CD8-positive, alpha-beta memory T cell (primary cell): ENCODE measurements at regions not wholly inside any gene's neighbourhood (a gene's known extent, or its start where the extent isn't known, plus 50 kb on each side); places are given as distances from the start of the nearest gene placed in this dataset.

Experiments
- CTCF ChIA-PET: fragments of 350-600 bp; sonication (Branson Sonifier 250); formaldehyde crosslinking; loops from one replicate; lab custom pipeline; 2021; ENCODE audit warnings: antibody characterized with exemption; lab: Charles Lee
- POLR2A ChIA-PET: fragments of 350-600 bp; sonication (Branson Sonifier 250); formaldehyde crosslinking; loops from one replicate; lab custom pipeline; 2021; ENCODE audit warnings: antibody characterized with exemption; lab: Charles Lee
- DNase-seq, 5 donors: peaks; one replicate each; pipeline versions ENCODE4 v3.0.0 to v3.0.0-alpha.2; 2020 to 2022; ENCODE audit warnings: mixed read lengths in 1 of 5
- H3K27ac ChIP-seq: one replicate; pipeline ENCODE4 v1.7.0; 2013; ENCODE audit warnings: low read depth, mild to moderate bottlenecking, low read length, moderate library complexity
- H3K27me3 ChIP-seq: 2 replicates; pipeline ENCODE4 v1.7.0; 2013; ENCODE audit warnings: low read length, mild to moderate bottlenecking; ENCODE audit not compliant: insufficient read depth, poor library complexity, severe bottlenecking
- H3K36me3 ChIP-seq: 2 replicates; pipeline ENCODE4 v1.7.0; 2013; ENCODE audit warnings: mild to moderate bottlenecking, low read length, moderate library complexity; ENCODE audit not compliant: insufficient read depth
- H3K4me1 ChIP-seq: 2 replicates; pipeline ENCODE4 v1.7.0; 2013; ENCODE audit warnings: mild to moderate bottlenecking, low read length, moderate library complexity; ENCODE audit not compliant: insufficient read depth
- H3K4me3 ChIP-seq: 2 replicates; pipeline ENCODE4 v1.7.0; 2013; ENCODE audit warnings: mild to moderate bottlenecking, low read length
- H3K9me3 ChIP-seq: 2 replicates; pipeline ENCODE4 v1.7.0; 2013; ENCODE audit warnings: mild to moderate bottlenecking, low read length
- H3K27ac Mint-ChIP-seq, 8 donors: one replicate each; pipeline ENCODE4 v1.8.0; 2020 to 2021; ENCODE audit warnings: mixed read lengths in 8 of 8, mild to moderate bottlenecking in 6 of 8, inconsistent platforms in 3 of 8, moderate library complexity in 3 of 8
- H3K27me3 Mint-ChIP-seq, 2 donors: one replicate each; pipeline ENCODE4 v1.8.0; 2020 to 2021; ENCODE audit warnings: mixed read lengths in 2 of 2, mild to moderate bottlenecking in 1 of 2, moderate library complexity in 1 of 2
- H3K36me3 Mint-ChIP-seq, 3 donors: one replicate each; pipeline ENCODE4 v1.8.0; 2020 to 2021; ENCODE audit warnings: mixed read lengths in 3 of 3, inconsistent platforms in 1 of 3, mild to moderate bottlenecking in 1 of 3
- H3K4me1 Mint-ChIP-seq, 3 donors: one replicate each; pipeline ENCODE4 v1.8.0; 2020 to 2021; ENCODE audit warnings: mixed read lengths in 3 of 3, inconsistent platforms in 1 of 3, mild to moderate bottlenecking in 1 of 3
- H3K4me3 Mint-ChIP-seq, 7 donors: one replicate each; pipeline ENCODE4 v1.8.0; 2020 to 2021; ENCODE audit warnings: mixed read lengths in 7 of 7, mild to moderate bottlenecking in 6 of 7, moderate library complexity in 4 of 7, inconsistent platforms in 2 of 7
- H3K9me3 Mint-ChIP-seq, 5 donors: one replicate each; pipeline ENCODE4 v1.8.0; 2020 to 2022; ENCODE audit warnings: mixed read lengths in 5 of 5, mild to moderate bottlenecking in 3 of 5, moderate library complexity in 2 of 5, inconsistent platforms in 1 of 5

- POLR2A ChIA-PET: no interaction called here
- H3K4me3 Mint-ChIP-seq: no peak overlapping the region
- no peaks in the 10 kb centered on the region for H3K36me3 Mint-ChIP-seq
Observed at GRCh38 chr15:70341566-70341965, 243.8 kb upstream of the TLE3 start.

DNA sequence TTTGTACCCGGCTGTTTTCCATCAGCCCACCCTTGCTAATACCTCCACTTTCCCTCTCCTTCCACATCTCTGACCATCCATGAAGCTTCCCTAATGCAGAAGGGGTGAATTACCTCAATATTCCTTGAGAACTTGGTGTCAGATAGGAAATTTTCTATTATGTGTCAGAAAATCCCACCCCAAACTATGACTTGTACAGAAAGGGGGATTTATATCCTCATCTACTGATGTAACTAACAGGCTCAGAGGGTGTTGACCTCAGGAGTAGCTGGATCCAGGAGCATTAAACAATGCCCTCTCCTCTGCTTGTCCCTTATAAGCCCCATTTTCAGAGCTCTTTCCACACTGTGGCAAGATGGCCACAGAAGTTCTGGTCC is 242.8 kb upstream of the TLE3 start:
- Histone ChIP-seq H3K36me3 (no peaks in the 10 kb centered on the region), H3K4me1 (no peaks in the 10 kb centered on the region), H3K9me3 (no peaks in the 10 kb centered on the region), H3K4me3 (no peak overlapping the region), H3K27me3 (no peaks in the 10 kb centered on the region), H3K27ac (no peak overlapping the region)
- H3K4me1 Mint-ChIP-seq: no peaks in the 10 kb centered on the region
- H3K4me3 Mint-ChIP-seq: no peak overlapping the region
- no peak for DNase-seq
- no peak overlapping the region for H3K27ac Mint-ChIP-seq
- peaks cover 5 to 13% of the 10 kb centered on the region in 2 donors for H3K27me3 Mint-ChIP-seq
- peaks cover 4 to 8% (median 6%) of the 10 kb centered on the region in 5 donors for H3K9me3 Mint-ChIP-seq
- H3K36me3 Mint-ChIP-seq: peaks cover 0 to 3% (median 0%) of the 10 kb centered on the region in 3 donors
- ChIA-PET POLR2A (no interaction called here), CTCF (no interaction called here)

More at GRCh38 chr15:70341566-70341965, 243.8 kb upstream of the TLE3 start:
- Mint-ChIP-seq H3K4me1 (no peaks in the 10 kb centered on the region), H3K9me3 (peaks cover 0 to 1% (median 0%) of the 10 kb centered on the region in 5 donors), H3K27ac (no peak overlapping the region), H3K27me3 (peaks cover 5 to 10% of the 10 kb centered on the region in 2 donors)
- no peak for DNase-seq
- no peaks in the 10 kb centered on the region for H3K9me3 ChIP-seq
- H3K27me3 ChIP-seq: no peaks in the 10 kb centered on the region
- no peak overlapping the region for H3K27ac ChIP-seq
- H3K4me3 ChIP-seq: no peak overlapping the region
- no peaks in the 10 kb centered on the region for H3K4me1 ChIP-seq
- no peaks in the 10 kb centered on the region for H3K36me3 ChIP-seq
- CTCF ChIA-PET: no interaction called here

GRCh38 chr15:70339571-70340493 is 242.1 kb upstream of the TLE3 start:
- CTCF ChIA-PET: no interaction called here
- POLR2A ChIA-PET: no interaction called here

GRCh38 chr15:70337277-70338186 is 239.8 kb upstream of the TLE3 start:
- Histone ChIP-seq H3K27ac (no peak overlapping the region), H3K4me3 (no peak overlapping the region), H3K4me1 (no peaks in the 10 kb centered on the region), H3K36me3 (no peaks in the 10 kb centered on the region), H3K27me3 (no peaks in the 10 kb centered on the region), H3K9me3 (no peaks in the 10 kb centered on the region)
- no peak for DNase-seq
- H3K4me1 Mint-ChIP-seq: no peaks in the 10 kb centered on the region
- H3K4me3 Mint-ChIP-seq: no peak overlapping the region
- H3K27ac Mint-ChIP-seq: no peak overlapping the region
- H3K36me3 Mint-ChIP-seq: peaks cover 0 to 11% (median 0%) of the 10 kb centered on the region in 3 donors
- POLR2A ChIA-PET: no interaction called here
- peaks cover 10 to 30% (median 26%) of the 10 kb centered on the region in 5 donors for H3K9me3 Mint-ChIP-seq
- H3K27me3 Mint-ChIP-seq: peaks cover 5 to 24% of the 10 kb centered on the region in 2 donors
- CTCF ChIA-PET: no interaction called here

More at GRCh38 chr15:70339571-70340493, 242.1 kb upstream of the TLE3 start:
- H3K9me3 ChIP-seq: no peaks in the 10 kb centered on the region
- H3K4me1 ChIP-seq: no peaks in the 10 kb centered on the region
- no peaks in the 10 kb centered on the region for H3K4me1 Mint-ChIP-seq
- H3K4me3 Mint-ChIP-seq: no peak overlapping the region
- H3K27me3 ChIP-seq: no peaks in the 10 kb centered on the region
- no peaks in the 10 kb centered on the region for H3K36me3 ChIP-seq
- peaks cover 0 to 5% (median 0%) of the 10 kb centered on the region in 3 donors for H3K36me3 Mint-ChIP-seq
- no peak overlapping the region for H3K27ac Mint-ChIP-seq
- DNase-seq: no peak
- peaks cover 5 to 13% of the 10 kb centered on the region in 2 donors for H3K27me3 Mint-ChIP-seq
- peaks cover 5 to 14% (median 12%) of the 10 kb centered on the region in 5 donors for H3K9me3 Mint-ChIP-seq
- no peak overlapping the region for H3K27ac ChIP-seq
- no peak overlapping the region for H3K4me3 ChIP-seq

GRCh38 chr15:70336425-70337009 is 238.8 kb upstream of the TLE3 start:
- POLR2A ChIA-PET: no interaction called here
- H3K36me3 Mint-ChIP-seq: peaks cover 0 to 11% (median 0%) of the 10 kb centered on the region in 3 donors
- peaks cover 6 to 24% of the 10 kb centered on the region in 2 donors for H3K27me3 Mint-ChIP-seq
- DNase-seq: no peak
- H3K4me1 Mint-ChIP-seq: no peaks in the 10 kb centered on the region
- no peak overlapping the region for H3K4me3 Mint-ChIP-seq
- Histone ChIP-seq H3K4me1 (no peaks in the 10 kb centered on the region), H3K4me3 (no peak overlapping the region), H3K36me3 (no peaks in the 10 kb centered on the region), H3K9me3 (no peaks in the 10 kb centered on the region), H3K27me3 (no peaks in the 10 kb centered on the region), H3K27ac (no peak overlapping the region)
- peaks cover 10 to 30% (median 26%) of the 10 kb centered on the region in 5 donors for H3K9me3 Mint-ChIP-seq
- CTCF ChIA-PET: no interaction called here
- no peak overlapping the region for H3K27ac Mint-ChIP-seq

DNA sequence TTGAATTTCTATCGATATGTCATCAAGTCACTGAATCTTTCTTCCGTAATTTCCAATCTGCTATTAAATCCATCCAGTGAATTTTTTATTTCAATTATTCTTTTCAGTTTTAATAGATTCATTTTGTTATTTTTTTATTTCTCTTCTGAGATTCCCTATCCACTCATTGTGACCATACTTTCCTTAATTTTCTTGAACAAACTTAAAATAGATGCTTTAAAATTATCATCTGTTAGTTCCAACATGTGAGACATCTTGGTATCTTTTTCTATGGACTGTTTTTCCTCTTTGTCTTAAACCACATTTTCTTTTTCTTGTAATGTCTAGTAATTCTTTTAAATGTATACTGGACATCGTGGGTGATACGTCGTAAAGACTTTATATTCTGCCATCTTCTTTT is 236.6 kb upstream of the TLE3 start:
- ChIA-PET CTCF (no interaction called here), POLR2A (no interaction called here)
- no peak overlapping the region for H3K4me3 ChIP-seq
- H3K36me3 ChIP-seq: no peaks in the 10 kb centered on the region
- no peak overlapping the region for H3K4me3 Mint-ChIP-seq
- no peak overlapping the region for H3K27ac ChIP-seq
- peaks cover 7 to 24% of the 10 kb centered on the region in 2 donors for H3K27me3 Mint-ChIP-seq
- peaks cover 10 to 35% (median 28%) of the 10 kb centered on the region in 5 donors for H3K9me3 Mint-ChIP-seq
- peaks cover 0 to 11% (median 2%) of the 10 kb centered on the region in 3 donors for H3K36me3 Mint-ChIP-seq
- no peaks in the 10 kb centered on the region for H3K27me3 ChIP-seq
- H3K27ac Mint-ChIP-seq: no peak overlapping the region
- H3K4me1 Mint-ChIP-seq: no peaks in the 10 kb centered on the region
- H3K9me3 ChIP-seq: no peaks in the 10 kb centered on the region
- H3K4me1 ChIP-seq: no peaks in the 10 kb centered on the region
- DNase-seq: no peak

- H3K27ac ChIP-seq: no peak overlapping the region
- H3K36me3 ChIP-seq: no peaks in the 10 kb centered on the region
- Mint-ChIP-seq H3K36me3 (peaks cover 0 to 2% (median 0%) of the 10 kb centered on the region in 3 donors), H3K9me3 (peaks cover 0 to 17% (median 10%) of the 10 kb centered on the region in 5 donors), H3K4me1 (no peaks in the 10 kb centered on the region), H3K27ac (no peak overlapping the region), H3K27me3 (peaks cover 3 to 16% of the 10 kb centered on the region in 2 donors), H3K4me3 (no peak overlapping the region)
- no peaks in the 10 kb centered on the region for H3K4me1 ChIP-seq
- ChIA-PET CTCF (no interaction called here), POLR2A (no interaction called here)
- DNase-seq: no peak
- no peak overlapping the region for H3K4me3 ChIP-seq
- no peaks in the 10 kb centered on the region for H3K27me3 ChIP-seq
- no peaks in the 10 kb centered on the region for H3K9me3 ChIP-seq
Observed at GRCh38 chr15:70329179-70329578, 231.5 kb upstream of the TLE3 start.
